NCI-H146 treated with DMSO at 0.1 percent for 48 hours (cell line): ENCODE measurements at regions not wholly inside any gene's neighbourhood (a gene's known extent, or its start where the extent isn't known, plus 50 kb on each side); places are given as distances from the start of the nearest gene placed in this dataset.

Source experiments
- DNase-seq: peaks from one replicate; lab custom pipeline; 2025; ENCODE audit not compliant: unreplicated experiment; lab: John Stamatoyannopoulos, UW

DNA sequence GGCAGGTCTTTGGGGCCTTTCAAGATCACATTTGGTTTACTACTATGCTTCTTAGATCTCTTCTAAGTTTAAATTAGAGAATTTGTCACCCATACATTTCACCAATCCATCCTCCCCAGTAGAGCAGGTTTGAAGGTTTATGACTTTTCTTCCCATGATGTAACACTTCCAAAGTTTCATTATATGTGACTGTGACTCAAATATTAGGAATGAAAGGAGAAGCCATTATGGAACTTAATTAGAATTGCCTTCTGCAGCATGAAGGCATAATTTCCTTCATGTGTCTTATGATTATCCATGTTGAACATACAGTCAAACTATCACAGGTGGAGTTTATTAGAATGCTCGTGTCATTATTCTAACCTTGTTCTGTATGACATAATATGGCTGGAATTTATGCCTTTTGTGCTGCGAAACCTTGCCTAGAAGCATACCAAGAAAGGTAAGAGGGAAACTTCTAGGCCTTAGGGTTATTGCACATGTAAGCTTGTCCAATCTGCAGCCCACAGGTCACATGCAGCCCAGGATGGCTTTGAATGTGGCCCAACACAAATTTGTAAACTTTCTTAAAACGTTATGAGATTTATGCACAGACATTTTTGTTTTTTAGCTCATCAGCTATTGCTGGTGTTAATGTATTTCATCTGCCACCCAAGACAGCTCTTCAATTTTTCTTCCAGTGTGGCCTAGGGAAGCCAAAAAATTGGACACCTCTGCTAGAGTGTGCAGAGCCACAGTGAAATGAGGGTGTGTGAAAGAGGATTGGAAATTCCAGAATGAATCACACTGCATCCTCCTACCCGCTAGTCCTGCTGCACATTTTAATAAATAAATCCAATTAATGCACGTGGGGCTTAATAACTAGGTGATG lies 133.6 kb downstream of the TMEM26 start:
- DNase-seq = no peak

DNA sequence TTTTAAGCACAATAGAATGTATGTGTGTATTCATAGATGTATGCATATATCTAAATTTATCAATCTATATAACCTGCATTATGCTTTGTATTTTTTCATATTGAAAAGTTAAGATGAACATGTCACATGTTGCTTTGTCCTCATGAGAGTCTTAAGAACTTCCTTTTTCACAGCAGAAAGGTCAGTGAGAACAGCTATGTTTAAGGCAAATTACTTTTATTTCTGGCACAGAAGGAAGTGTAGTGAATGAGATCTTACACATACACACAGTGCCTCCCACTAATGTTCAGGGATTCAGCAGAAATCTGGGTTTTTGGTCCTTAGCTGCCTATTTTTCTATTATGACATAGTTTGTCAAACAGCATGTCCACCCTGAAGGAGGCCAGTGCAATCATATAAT lies 134.8 kb downstream of the TMEM26 start:
- no peak for DNase-seq

DNA sequence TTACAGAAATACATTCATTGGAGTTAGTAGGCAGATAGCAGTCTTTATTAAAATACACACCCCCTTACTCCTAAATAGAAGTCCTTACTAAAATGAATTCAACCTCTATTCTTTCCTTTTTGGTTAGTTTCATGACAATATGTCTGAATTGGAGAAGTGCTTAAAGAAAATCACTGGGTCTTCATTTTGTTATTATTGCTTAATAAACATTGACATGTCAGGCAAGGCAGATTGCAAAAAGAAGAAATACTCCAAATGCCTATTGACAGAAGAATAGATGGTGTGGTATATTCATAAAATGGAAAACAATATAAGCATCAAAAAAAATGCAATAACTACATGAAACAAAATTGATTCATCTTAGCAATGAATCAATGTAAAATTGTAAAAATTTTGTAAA lies 135.5 kb downstream of the TMEM26 start:
- no peak for DNase-seq

DNA sequence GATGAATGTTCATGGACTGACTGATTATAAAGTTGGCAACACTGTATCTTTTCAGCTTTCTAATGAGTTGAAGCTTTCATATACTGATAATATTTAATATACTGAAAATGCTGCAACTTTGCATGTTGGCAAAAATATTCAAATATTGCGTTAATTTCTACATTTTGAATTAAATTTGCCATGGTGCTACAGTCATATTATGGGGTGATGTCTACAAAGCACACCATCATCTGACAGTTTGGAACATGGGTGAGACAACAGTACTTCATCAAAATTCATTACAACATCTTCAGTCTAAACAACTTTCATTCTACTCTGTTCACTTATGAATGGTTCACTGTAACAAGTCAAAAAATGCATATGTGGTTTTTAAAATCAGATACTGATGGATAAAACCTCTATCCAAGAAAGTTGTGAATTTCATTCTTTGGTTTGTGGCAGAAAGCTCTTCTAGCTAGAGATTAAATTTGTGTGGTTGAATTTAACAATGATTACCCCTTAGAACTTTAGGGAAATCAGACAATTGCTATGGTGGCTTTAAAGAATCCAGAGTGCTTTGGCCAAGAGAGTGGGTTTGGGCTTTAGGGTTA lies 136.4 kb downstream of the TMEM26 start:
- DNase-seq = no peak

DNA sequence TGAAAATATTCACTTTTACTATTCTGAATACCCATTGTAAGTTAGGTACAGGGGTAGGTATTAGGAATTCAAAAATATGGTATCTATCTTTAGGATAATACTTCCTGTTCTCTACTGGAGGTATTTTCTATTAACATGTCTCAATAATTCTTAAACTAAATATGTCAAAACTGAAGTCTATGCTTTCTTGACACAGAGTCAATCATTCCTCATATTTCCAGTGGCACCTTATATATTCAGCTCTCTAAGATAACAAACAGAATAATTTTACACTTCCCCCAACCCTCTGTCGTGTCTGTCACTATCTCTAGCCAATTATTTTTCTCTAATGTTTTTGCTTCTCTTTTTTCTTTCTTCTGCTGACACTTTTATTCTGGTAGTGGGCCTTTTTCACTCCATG lies 138.9 kb downstream of the TMEM26 start:
- DNase-seq = no peak

DNA sequence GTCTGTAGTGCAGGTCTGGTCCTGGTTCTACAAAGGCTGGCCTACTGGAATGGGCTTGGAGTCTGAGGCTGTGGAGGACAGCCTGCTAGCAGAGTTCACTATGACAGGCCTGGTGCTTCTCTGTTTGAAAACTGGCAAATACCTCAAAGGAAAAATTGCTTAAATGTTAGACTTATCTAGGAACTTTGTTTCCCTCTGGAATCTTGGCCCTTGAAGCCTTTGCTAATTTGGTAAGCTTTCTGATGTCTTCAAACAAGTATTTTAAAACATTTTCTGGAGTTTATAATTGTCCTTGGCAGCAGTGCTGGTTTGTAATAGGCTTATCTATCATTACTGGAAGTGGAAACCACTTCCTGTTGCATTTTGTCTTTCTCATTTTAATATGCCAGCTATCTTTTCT lies 139.7 kb downstream of the TMEM26 start:
- no peak for DNase-seq

DNA sequence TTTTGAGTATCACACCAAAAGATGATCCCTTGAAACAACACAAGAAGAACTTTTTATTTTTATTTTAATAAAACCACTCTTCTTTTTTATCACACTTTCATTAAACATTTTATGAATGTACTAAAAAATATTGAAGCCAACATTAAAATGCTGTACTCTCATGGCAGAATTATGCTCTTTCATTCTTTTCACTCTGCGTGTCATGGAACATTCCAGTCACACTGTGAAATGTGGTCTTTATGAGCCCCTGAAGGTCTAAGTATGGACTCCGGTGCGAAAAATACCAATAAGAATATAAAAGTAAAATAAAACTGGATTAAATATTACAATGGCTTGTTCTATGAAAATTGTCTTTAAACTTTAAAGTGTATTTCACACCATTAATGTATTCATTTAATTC lies 148.4 kb downstream of the TMEM26 start:
- DNase-seq = no peak

DNA sequence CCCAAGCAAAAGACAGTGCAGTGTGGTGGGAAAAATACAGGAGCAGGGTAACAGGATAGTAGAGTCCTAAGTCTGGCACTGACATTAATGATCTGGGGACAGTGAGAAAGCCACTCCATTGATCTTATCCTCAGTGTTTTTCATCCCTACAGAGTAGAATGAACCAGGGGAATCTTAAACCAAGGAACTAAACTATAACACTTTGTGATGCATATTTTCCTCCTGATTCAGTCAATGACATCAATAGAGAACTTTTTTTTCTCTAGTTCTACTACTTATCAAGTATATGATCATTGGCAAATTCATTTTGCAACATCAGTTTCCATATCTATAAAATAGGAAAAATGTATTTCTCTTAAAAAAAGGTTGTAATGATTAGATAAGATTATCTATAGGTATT lies 151.1 kb downstream of the TMEM26 start:
- no peak for DNase-seq

DNA sequence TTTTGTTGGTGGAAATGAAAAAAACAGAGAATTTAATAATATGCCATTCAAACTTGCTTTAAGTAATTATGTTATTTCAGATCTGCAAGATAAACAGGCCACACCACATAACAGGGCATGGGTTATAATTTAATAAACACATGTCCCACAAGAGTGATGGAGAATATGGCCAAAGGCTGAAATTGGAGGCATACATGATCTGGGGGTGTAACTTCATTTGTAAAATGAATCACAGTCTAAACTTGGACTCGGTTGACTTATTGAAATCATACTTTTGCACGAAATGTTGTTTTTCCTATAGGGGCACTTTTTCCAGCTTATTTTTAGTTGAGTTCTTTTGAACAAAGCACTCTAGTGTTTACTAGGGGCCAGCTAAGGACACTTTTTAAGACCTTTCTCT lies 151.6 kb downstream of the TMEM26 start:
- DNase-seq = no peak

DNA sequence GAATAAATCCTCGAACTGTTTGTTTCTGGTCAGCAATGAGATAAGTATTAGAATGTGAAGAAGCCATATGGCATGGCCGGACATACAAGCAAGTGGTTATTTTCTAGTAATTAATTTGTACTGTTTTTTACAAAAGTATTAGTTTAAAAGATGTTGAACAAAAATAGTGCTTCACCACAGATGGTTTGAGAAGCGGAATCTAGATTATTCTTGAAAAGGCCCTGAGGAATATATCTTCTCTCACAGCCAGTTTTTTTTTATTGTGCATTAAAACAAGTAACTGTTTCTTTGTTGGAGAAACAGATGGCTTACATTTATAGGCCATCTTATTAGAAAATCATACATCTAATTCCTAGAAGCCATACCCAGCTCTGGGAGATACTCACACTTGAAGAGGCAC lies 153.3 kb downstream of the TMEM26 start:
- DNase-seq = no peak

DNA sequence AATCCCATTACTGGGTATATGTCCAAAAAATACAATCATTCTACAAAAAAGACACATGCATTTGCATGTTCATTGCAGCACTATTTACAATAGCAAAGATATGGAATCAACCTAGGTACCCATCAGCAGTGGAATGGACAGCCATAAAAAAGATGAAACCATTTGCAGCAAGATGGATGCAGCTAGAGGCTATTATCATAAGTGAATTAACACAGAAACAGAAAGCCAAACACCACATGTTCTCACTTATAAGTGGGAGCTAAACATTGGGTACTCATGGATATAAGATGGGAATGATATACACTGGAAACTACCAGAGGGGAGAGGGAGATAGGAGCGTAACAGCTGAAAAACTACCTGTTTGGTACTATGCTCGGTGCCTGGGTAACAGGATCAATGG lies 154.0 kb downstream of the TMEM26 start:
- DNase-seq = no peak

DNA sequence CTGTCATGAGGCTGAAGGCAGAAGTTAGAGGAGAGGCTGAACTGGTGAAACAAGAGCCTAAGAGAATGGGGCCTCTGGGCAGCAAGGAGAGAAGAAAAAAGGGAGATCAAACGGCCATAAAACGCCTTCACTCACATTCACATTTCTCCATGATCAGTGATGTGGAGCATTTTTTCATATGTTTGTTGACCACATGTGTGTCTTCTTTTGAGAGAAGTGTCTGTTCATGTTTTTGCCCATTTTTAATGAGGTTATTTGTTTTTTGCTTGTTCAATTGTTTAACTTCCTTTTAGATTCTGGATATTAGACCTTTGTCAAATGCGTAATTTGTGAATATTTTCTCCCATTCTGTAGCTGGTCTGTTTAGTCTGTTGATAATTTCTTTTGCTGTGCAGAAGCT lies 155.0 kb downstream of the TMEM26 start:
- DNase-seq = no peak

DNA sequence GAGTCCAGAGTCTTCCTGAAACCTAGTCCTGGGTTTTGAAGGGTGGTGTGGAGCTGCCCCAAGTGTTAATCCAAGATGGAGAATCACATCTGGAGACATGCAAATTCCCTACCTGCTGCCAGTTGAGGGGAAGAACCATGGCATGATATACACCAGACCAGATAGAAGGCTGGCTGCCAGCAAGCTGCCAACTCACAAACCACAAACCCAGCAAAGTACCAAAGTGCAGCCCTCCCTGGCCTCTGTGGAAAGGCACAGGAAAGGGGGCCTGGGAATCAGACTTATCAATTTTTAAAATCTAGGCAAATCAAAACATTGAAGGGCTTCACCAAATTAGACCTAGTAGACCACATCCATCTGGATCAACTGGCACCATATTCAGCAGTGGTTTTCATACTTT lies 157.0 kb downstream of the TMEM26 start:
- no peak for DNase-seq

DNA sequence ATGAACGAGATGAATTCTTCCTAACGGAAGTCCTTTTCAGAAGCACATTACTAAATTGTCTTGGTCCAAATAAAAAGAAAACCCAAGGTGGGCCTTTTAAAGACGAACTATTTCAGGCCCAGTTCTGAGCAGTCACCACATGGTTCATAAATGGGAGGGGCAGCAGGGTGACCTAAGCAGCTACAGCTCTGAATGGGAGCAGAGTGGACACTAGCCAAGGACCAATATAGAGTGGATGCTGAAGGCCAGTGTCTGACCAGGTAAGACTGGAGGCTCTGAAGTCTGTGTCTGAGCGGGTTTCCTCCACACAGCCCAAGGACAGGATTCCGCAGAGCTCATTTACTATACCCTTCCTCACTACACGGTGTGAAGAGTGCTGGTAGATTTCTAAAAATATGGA lies 159.1 kb downstream of the TMEM26 start:
- no peak for DNase-seq

DNA sequence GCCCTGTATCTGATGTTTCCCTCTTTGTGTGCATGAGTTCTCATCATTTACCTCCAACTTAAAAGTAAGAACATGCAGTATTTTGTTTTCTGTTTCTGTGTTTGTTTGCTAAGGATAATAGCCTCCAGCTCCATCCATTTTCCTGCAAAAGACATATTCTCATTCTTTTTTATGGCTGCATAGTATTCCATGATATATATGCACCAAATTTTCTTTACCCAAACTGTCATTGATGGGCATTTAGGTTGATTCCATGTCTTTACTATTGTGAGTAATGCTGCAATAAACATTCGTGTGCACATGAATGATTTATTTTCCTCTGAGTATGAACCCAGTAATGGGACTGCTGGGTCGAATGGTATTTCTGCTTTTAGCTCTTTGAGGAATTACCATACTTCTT lies 163.4 kb downstream of the TMEM26 start:
- DNase-seq = no peak

DNA sequence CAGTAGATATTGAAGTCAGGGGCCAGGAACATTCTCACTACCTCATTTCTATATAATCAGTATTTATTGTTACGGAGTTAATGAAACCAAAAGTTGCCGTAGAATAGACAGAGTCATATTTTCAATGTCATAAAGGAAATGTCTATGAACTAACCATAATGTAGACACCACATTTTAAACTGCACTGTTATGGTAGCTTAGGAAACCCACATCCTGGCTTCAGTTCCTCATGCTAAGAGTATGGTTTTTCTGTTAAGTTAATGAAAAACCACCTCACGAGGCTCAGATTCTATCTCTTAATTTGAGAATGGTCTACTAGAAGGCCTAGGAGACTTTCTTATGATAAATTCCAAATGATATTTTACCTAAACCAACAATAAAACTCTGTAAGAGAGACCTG lies 166.5 kb downstream of the TMEM26 start:
- DNase-seq = no peak

DNA sequence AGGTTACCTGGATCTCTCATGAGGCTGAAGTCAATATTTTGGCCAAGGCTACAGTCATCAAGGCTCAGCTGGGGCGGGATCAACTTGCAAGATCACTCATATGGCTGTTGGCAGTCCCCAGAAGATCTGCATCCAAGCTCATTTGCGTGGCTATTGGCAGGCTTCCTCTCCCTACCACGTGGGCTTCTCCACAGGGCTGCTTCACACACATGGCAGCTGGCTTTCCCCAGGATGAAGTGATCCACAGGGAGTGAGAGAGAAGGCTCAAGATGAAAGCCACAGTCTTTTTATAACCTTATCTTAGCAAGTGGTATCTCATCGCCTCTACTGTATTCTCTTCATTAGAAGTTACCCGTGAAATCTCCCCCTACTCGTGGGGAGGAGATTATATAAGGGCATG lies 167.4 kb downstream of the TMEM26 start:
- DNase-seq = no peak

DNA sequence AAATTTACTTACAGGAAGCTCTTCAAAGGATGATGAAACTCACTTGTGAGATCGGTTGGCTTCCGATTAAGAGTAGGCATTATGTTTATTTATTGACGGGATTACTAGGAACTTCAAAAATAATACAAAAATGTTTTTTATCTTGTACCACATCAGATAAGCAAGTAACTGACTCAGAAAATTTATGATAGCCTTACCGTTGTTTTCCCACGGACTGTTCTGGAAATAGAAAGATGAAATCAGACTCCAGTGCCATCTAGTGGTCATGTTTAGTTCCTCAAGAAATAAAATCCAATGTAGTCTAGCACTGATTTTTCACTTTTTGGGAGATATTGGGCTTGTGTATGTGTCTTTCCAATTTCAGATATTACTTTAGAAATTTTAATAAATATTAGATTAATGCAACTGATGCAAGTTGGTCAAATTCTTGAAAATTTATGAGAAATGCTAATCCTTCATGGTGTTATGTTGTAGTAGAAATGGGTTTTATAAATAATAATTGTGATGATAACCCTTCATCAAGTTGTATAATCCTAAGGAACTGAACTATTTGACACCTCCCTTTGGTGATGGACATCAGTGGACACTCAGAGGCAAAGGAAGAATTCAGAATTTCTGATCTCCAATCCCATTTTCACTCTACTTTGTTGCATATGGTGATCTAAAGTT lies 168.8 kb downstream of the TMEM26 start:
- DNase-seq = peak; percentile 25

DNA sequence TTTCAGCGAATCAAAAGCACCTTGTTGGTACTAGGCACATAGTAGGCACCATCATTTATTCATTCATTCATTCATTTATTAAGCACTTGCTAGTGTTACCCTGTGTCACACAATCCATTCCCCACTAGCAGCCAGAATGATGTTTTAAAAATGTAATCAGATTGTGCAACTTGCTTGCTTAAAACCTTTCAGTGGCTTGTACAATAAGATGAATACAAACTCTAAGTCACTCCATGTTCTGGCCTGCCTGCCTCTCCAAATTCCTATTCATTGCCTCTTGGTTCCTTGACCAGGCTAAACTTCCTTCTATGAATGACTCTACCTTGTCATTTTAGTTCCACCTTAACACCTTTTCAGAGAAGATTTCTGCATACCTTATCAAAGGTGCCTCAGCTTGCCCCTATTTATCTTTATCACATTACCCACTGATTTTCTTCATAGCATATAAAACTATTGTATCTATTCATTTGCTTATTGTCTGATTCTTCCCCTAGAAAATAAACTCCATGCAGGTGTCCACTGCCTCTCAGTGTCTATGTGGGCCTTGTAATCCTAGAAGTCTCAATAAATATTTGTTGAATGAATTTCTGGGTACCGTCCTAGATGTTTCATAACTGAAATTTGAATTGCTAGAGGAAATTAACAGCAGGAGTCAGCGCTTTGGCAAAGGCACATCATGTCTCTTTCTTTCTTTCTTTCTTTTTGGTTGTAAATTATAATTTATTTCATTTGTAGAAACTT lies 169.5 kb downstream of the TMEM26 start:
- DNase-seq = no peak

DNA sequence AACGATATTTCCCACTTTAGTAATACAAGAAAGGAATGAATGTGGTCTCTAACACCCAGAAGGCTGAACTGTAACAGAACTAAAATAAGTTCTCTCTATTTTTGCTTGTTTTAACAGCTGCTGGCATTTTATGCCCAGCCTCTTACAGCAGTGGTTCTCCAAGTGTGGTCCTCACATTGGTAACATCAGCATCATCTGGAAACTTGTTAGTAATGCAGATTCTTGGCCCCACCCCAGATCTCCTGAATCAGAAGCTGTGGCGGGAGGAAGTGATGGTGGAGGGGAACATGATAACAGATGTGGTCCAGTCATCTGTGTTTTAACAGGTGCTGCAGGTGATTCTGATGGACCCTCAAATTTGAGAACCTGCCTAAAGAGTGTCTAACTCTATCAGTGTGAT lies 170.1 kb downstream of the TMEM26 start:
- no peak for DNase-seq

DNA sequence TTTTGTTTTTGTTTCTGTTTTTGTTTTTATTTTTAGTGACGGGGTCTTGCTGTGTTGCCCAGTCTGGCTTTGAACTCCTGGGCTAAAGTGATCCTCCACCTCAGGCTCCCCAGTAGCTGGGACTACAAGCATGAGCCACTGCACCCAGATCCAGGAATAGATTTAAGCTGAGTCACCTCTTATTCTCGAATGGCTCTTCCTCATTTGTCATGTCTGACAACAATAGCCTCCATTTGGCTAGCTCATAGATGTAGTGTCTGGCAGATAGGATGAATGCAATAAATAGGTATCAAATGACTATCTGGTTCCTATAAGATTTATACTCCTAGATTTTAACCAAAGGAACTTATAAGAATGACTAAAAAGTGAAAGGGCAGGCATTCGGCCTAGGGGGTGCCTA lies 172.9 kb downstream of the TMEM26 start:
- no peak for DNase-seq

DNA sequence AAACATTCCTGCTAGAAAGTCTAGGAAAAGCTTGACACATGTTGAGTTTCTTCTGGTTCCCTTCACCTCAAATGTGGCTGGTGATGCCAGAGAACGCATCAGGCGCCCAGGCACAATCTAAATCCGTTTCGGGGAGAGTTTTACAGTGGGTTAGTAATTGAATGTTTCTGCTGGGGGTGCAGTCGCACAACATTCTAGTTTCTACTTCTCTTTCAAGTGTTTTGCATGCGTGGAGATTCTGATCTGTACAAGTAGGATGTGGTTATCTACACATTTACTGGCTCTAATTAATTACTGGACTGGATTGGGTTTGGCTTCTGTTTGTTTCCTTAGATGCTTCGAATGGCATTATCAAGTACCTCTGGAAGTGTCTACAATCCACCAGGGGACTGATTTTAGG lies 173.8 kb downstream of the TMEM26 start:
- no peak for DNase-seq
